Stimulated activated naive CD8-positive, alpha-beta T cell treated with anti-CD3 and anti-CD28 coated beads, Interleukin-15, Interleukin-2, amounts not matched to agents 100 ng/mL and 50 ng/mL, for 24 hours (primary cell): ENCODE measurements at regions not wholly inside any gene's neighbourhood (a gene's known extent, or its start where the extent isn't known, plus 50 kb on each side); places are given as distances from the start of the nearest gene placed in this dataset.
"Not testable (repeated sequence)": the region's sequence is repeated elsewhere in the genome, so short reads cannot be mapped to it uniquely, and the experiment has no call there.

Experiments
- H3K27ac Mint-ChIP-seq: one replicate; pipeline ENCODE4 v1.8.0; 2021; ENCODE audit warnings: mild to moderate bottlenecking, mixed read lengths
- H3K27me3 Mint-ChIP-seq: one replicate; pipeline ENCODE4 v1.8.0; 2021; ENCODE audit warnings: mixed read lengths
- H3K36me3 Mint-ChIP-seq: one replicate; pipeline ENCODE4 v1.8.0; 2021; ENCODE audit warnings: low read depth, mixed read lengths
- H3K4me1 Mint-ChIP-seq: one replicate; pipeline ENCODE4 v1.8.0; 2021; ENCODE audit warnings: low read depth, mixed read lengths
- H3K4me3 Mint-ChIP-seq: one replicate; pipeline ENCODE4 v1.8.0; 2021; ENCODE audit warnings: mild to moderate bottlenecking, mixed read lengths
- H3K9me3 Mint-ChIP-seq: one replicate; pipeline ENCODE4 v1.8.0; 2021; ENCODE audit warnings: mixed read lengths

GRCh38 chr10:117783698-117784395 is 241.3 kb downstream of the EMX2 start:
- Mint-ChIP-seq H3K9me3 (no peaks in the 10 kb centered on the region), H3K27me3 (peaks cover 6% of the 10 kb centered on the region), H3K36me3 (no peaks in the 10 kb centered on the region), H3K4me1 (no peaks in the 10 kb centered on the region), H3K27ac (no peak overlapping the region), H3K4me3 (no peak overlapping the region)

- Mint-ChIP-seq H3K27me3 (peaks cover 6% of the 10 kb centered on the region), H3K27ac (no peak overlapping the region), H3K4me1 (no peaks in the 10 kb centered on the region)
These were observed 242.2 kb downstream of the EMX2 start for GRCh38 chr10:117784776-117785175.

DNA sequence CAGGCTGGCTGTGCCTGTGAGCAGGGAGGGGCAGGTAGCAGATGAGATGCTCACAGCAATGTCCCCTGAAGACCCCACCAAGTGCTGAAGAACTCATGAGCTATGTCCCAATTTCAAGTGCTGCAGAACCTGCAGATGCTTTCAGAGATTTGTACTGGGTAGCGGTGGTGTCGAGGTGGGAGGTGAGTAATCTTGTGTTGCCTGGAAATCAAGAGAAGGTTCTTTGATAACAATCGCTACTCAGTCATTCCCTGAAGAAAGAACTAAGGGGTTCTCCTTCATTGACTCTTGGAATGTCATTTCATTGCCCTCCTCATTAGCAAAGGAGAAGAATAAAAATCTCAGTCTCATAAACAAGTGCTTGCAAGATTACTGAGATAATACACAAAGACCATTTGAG is 246.4 kb downstream of the EMX2 start:
- Mint-ChIP-seq H3K4me3 (no peak overlapping the region), H3K36me3 (no peaks in the 10 kb centered on the region), H3K4me1 (no peaks in the 10 kb centered on the region), H3K27me3 (no peaks in the 10 kb centered on the region), H3K9me3 (no peaks in the 10 kb centered on the region), H3K27ac (no peak overlapping the region)

More at GRCh38 chr10:117784776-117785175, 242.2 kb downstream of the EMX2 start:
- H3K9me3 Mint-ChIP-seq, result no peaks in the 10 kb centered on the region
- H3K36me3 Mint-ChIP-seq, result no peaks in the 10 kb centered on the region
- H3K4me3 Mint-ChIP-seq, result no peak overlapping the region

- no peak overlapping the region for H3K27ac Mint-ChIP-seq
- H3K36me3 Mint-ChIP-seq, result no peaks in the 10 kb centered on the region
- no peak overlapping the region for H3K4me3 Mint-ChIP-seq
- no peaks in the 10 kb centered on the region for H3K27me3 Mint-ChIP-seq
- no peaks in the 10 kb centered on the region for H3K4me1 Mint-ChIP-seq
- H3K9me3 Mint-ChIP-seq, result no peaks in the 10 kb centered on the region
These were observed 247.6 kb downstream of the EMX2 start for GRCh38 chr10:117790179-117790578.

- H3K4me3 Mint-ChIP-seq, result no peak overlapping the region
- no peaks in the 10 kb centered on the region for H3K9me3 Mint-ChIP-seq
- no peaks in the 10 kb centered on the region for H3K36me3 Mint-ChIP-seq
- no peaks in the 10 kb centered on the region for H3K4me1 Mint-ChIP-seq
- no peaks in the 10 kb centered on the region for H3K27me3 Mint-ChIP-seq
- H3K27ac Mint-ChIP-seq, result no peak overlapping the region
These were observed 248.1 kb downstream of the EMX2 start for GRCh38 chr10:117790621-117791020.

GRCh38 chr10:117792214-117792613 is 249.7 kb downstream of the EMX2 start:
- Mint-ChIP-seq H3K4me3 (no peak overlapping the region), H3K36me3 (no peaks in the 10 kb centered on the region), H3K27me3 (no peaks in the 10 kb centered on the region), H3K27ac (no peak overlapping the region), H3K4me1 (no peaks in the 10 kb centered on the region), H3K9me3 (no peaks in the 10 kb centered on the region)

DNA sequence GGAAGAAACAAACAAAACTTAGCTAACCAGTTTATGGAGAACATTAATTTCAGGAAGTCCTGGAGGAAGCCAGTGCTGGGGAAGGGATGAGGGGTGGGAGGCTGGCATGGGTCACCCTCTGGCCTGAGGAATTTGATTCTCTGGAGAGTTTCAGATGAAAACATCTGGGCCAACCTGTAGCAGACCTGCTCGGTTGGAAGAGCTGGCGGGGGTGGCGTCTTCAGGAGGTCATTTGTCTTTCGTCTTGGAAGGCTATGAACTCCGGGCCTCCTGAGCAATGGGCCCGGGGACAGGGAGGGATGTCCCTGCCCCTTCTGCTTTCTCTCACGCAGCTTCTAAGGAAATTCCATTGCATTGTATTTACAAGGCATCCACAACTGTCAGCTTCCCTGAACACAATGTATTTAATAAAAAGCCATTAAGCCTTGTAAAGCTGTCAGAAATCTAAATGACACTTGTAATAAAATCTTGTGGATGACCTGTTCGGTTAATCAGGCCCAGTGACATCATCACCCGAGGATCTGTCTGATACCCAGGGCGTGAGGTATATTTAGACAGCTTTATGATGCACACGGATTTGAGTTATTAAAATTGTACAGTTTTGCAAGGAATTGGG is 250.5 kb downstream of the RAB11FIP2 start:
- H3K27me3 Mint-ChIP-seq, result no peaks in the 10 kb centered on the region
- H3K4me1 Mint-ChIP-seq, result no peaks in the 10 kb centered on the region
- no peaks in the 10 kb centered on the region for H3K9me3 Mint-ChIP-seq
- H3K27ac Mint-ChIP-seq, result no peak overlapping the region
- no peak overlapping the region for H3K4me3 Mint-ChIP-seq
- H3K36me3 Mint-ChIP-seq, result no peaks in the 10 kb centered on the region

GRCh38 chr10:117797296-117797695 is 249.4 kb downstream of the RAB11FIP2 start:
- Mint-ChIP-seq H3K27me3 (no peaks in the 10 kb centered on the region), H3K27ac (no peak overlapping the region), H3K4me3 (no peak overlapping the region), H3K4me1 (no peaks in the 10 kb centered on the region), H3K9me3 (no peaks in the 10 kb centered on the region), H3K36me3 (no peaks in the 10 kb centered on the region)

DNA sequence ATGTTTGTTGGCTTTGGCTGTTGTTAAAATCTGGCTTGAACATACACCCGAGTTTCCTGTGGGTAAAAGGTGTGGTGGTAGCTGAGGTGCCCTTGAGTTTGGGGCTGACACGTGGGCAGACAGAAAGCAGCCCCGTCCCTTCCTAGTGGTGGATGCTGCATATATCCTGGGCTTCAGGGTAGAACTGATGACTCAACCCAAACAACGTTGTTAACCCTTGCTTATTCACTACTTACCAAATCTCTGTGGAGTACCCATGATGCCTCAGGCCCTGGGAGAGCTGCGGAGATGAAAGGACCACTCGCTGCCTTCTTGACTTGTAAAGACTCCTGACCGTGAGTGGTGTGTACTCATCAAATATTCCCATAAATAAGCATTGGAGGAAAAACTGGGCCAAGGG is 245.1 kb downstream of the RAB11FIP2 start:
- Mint-ChIP-seq H3K9me3 (no peaks in the 10 kb centered on the region), H3K4me1 (no peaks in the 10 kb centered on the region), H3K27me3 (peaks cover 9% of the 10 kb centered on the region), H3K27ac (no peak overlapping the region), H3K4me3 (no peak overlapping the region), H3K36me3 (no peaks in the 10 kb centered on the region)

GRCh38 chr10:117804470-117805011 is 242.2 kb downstream of the RAB11FIP2 start:
- H3K36me3 Mint-ChIP-seq, result no peaks in the 10 kb centered on the region
- H3K27me3 Mint-ChIP-seq, result peaks cover 12% of the 10 kb centered on the region
- no peak overlapping the region for H3K4me3 Mint-ChIP-seq
- no peaks in the 10 kb centered on the region for H3K4me1 Mint-ChIP-seq
- H3K27ac Mint-ChIP-seq, result no peak overlapping the region
- H3K9me3 Mint-ChIP-seq, result peaks cover 3% of the 10 kb centered on the region

DNA sequence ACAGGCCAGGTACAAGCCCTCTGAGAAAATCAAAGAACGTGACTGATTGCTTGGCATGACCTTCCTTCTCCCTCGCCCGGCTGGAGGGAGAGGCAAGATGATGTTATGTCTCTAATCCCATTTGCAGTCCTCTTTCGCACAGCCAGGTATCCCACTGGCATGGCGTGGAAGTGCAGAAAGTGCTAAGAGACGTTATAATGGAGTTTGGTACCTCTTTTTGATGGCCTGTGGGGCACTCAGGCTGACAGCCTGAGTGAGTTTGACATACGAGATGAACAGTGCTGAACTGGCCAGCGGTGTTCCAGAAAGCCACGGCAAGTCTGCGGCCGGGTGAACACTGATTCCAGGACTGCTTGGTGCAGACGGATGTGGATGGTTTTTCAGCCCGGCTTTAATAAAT is 241.6 kb downstream of the RAB11FIP2 start:
- Mint-ChIP-seq H3K4me1 (no peaks in the 10 kb centered on the region), H3K4me3 (no peak overlapping the region), H3K27ac (no peak overlapping the region), H3K36me3 (no peaks in the 10 kb centered on the region), H3K9me3 (peaks cover 3% of the 10 kb centered on the region), H3K27me3 (peaks cover 12% of the 10 kb centered on the region)

DNA sequence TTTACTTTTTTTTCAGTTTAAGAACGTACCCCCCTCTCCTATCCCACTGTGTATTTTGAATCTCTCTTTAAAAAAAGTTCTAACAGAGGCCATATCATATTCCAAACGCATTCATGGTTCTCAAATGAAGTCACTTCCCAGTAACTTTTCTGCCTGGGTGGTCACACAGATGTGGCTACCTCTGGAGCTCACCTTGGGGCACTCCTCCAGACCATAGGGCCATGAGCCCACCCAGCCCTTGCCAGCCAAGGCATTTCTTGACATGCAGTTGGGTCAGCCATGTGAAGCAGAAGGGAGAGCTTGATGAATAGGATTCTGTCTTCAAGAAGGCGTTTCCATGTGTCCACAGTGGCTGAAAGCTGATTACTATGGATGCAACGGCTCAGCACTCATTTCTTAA is 239.3 kb downstream of the RAB11FIP2 start:
- Mint-ChIP-seq H3K27me3 (peaks cover 15% of the 10 kb centered on the region), H3K4me1 (no peaks in the 10 kb centered on the region), H3K4me3 (no peak overlapping the region), H3K27ac (no peak overlapping the region), H3K36me3 (no peaks in the 10 kb centered on the region), H3K9me3 (peaks cover 8% of the 10 kb centered on the region)

- not testable (repeated sequence) for H3K4me1 Mint-ChIP-seq, H3K9me3 Mint-ChIP-seq, H3K27me3 Mint-ChIP-seq, H3K27ac Mint-ChIP-seq, H3K4me3 Mint-ChIP-seq, H3K36me3 Mint-ChIP-seq
These were observed 230.9 kb downstream of the RAB11FIP2 start for GRCh38 chr10:117815816-117816215.

GRCh38 chr10:117817116-117817515 is 229.6 kb downstream of the RAB11FIP2 start:
- H3K4me1 Mint-ChIP-seq, result no peaks in the 10 kb centered on the region
- H3K27me3 Mint-ChIP-seq, result peaks cover 14% of the 10 kb centered on the region
- no peaks in the 10 kb centered on the region for H3K9me3 Mint-ChIP-seq
- H3K36me3 Mint-ChIP-seq, result no peaks in the 10 kb centered on the region
- H3K4me3 Mint-ChIP-seq, result no peak overlapping the region
- H3K27ac Mint-ChIP-seq, result no peak overlapping the region

- Mint-ChIP-seq H3K4me1 (no peaks in the 10 kb centered on the region), H3K9me3 (no peaks in the 10 kb centered on the region), H3K4me3 (no peak overlapping the region), H3K36me3 (no peaks in the 10 kb centered on the region), H3K27me3 (peaks cover 21% of the 10 kb centered on the region), H3K27ac (no peak overlapping the region)
These were observed 228.0 kb downstream of the RAB11FIP2 start for GRCh38 chr10:117818721-117819120.

- Mint-ChIP-seq H3K4me3 (no peak overlapping the region), H3K9me3 (no peaks in the 10 kb centered on the region), H3K4me1 (no peaks in the 10 kb centered on the region), H3K27me3 (peaks cover 21% of the 10 kb centered on the region), H3K36me3 (no peaks in the 10 kb centered on the region), H3K27ac (no peak overlapping the region)
These were observed 227.4 kb downstream of the RAB11FIP2 start for GRCh38 chr10:117819304-117819703.
